ENCODE measurements at regions not wholly inside any gene's neighbourhood (a gene's known extent, or its start where the extent isn't known, plus 50 kb on each side); places are given as distances from the start of the nearest gene placed in this dataset.

DNA sequence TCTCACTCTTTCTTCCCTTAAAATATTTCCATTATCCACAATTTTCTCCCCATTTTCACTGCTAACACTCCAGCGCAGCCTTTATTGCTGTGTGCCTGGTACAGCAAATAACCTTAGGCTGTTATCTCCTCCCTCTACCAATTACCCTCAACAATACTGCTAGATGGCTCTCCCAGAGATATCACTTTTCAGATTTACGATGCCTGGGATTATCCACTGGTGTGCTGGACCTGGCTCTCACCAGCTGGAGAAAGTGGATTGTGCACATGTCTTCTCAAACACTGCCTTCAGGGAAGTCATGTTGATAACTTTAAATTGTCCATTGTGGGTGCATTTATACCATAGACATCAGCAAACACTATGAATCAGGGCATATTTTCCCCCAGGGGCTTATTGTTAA is 101.9 kb upstream of the ADAMTS20 start:
- no peak overlapping the region for H3K4me3 ChIP-seq (replicated peaks in 1 of 4; ENCODE audit: control extremely low read depth in 1 of 4, insufficient read depth in 1 of 4, low read depth in 3 of 4, low read length in 4 of 4)
- no peak overlapping the region for H3K9ac ChIP-seq (ENCODE audit: insufficient read depth, low read length)
- H2AFZ ChIP-seq (ENCODE audit: low read length): no peak overlapping the region
- TF ChIP-seq, protein P1, sequence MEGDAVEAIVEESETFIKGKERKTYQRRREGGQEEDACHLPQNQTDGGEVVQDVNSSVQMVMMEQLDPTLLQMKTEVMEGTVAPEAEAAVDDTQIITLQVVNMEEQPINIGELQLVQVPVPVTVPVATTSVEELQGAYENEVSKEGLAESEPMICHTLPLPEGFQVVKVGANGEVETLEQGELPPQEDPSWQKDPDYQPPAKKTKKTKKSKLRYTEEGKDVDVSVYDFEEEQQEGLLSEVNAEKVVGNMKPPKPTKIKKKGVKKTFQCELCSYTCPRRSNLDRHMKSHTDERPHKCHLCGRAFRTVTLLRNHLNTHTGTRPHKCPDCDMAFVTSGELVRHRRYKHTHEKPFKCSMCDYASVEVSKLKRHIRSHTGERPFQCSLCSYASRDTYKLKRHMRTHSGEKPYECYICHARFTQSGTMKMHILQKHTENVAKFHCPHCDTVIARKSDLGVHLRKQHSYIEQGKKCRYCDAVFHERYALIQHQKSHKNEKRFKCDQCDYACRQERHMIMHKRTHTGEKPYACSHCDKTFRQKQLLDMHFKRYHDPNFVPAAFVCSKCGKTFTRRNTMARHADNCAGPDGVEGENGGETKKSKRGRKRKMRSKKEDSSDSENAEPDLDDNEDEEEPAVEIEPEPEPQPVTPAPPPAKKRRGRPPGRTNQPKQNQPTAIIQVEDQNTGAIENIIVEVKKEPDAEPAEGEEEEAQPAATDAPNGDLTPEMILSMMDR (conservative IDR thresholded peaks at IDR 0.05 in 1 of 2, IDR thresholded peaks at IDR 0.05 in 1 of 2; ENCODE audit: low read depth in 1 of 2, low read length in 2 of 2): no peak
- no peak for TF ChIP-seq EZH2 (IDR thresholded peaks at IDR 0.05; ENCODE audit: low read length, missing control alignments)
- DNase-seq (ENCODE audit: low read depth in 2 of 2): no peak
- no peaks in the 10 kb centered on the region for H3K9me3 ChIP-seq (ENCODE audit: control insufficient read depth, insufficient read depth, low read depth, low read length)
- no peaks in the 10 kb centered on the region for H4K20me1 ChIP-seq (ENCODE audit: control insufficient read depth, extremely low read depth, insufficient read depth, low read length)
- H3K27ac ChIP-seq (ENCODE audit: insufficient read depth, low read length): no peak overlapping the region
- H3K27me3 ChIP-seq (ENCODE audit: control insufficient read depth, insufficient read depth, low read length): no peaks in the 10 kb centered on the region
- H3K36me3 ChIP-seq (ENCODE audit: control insufficient read depth, insufficient read depth, low read length): no peaks in the 10 kb centered on the region
- H3K79me2 ChIP-seq (ENCODE audit: control insufficient read depth, insufficient read depth, low read length): no peaks in the 10 kb centered on the region
- no peaks in the 10 kb centered on the region for H3K4me1 ChIP-seq (ENCODE audit: control insufficient read depth, extremely low read depth, insufficient read depth, low read length)
- no peak overlapping the region for H3K4me2 ChIP-seq (ENCODE audit: extremely low read depth, insufficient read depth, low read length)

- Histone ChIP-seq H3K27me3 (ENCODE audit: control insufficient read depth, insufficient read depth, low read length) (no peaks in the 10 kb centered on the region), H3K27ac (ENCODE audit: insufficient read depth, low read length) (no peak overlapping the region), H3K4me3 (replicated peaks in 1 of 4; ENCODE audit: control extremely low read depth in 1 of 4, insufficient read depth in 1 of 4, low read depth in 3 of 4, low read length in 4 of 4) (no peak overlapping the region), H3K4me1 (ENCODE audit: control insufficient read depth, extremely low read depth, insufficient read depth, low read length) (no peaks in the 10 kb centered on the region), H4K20me1 (ENCODE audit: control insufficient read depth, extremely low read depth, insufficient read depth, low read length) (no peaks in the 10 kb centered on the region), H3K4me2 (ENCODE audit: extremely low read depth, insufficient read depth, low read length) (no peak overlapping the region), H3K36me3 (ENCODE audit: control insufficient read depth, insufficient read depth, low read length) (no peaks in the 10 kb centered on the region), H3K9me3 (ENCODE audit: control insufficient read depth, insufficient read depth, low read depth, low read length) (no peaks in the 10 kb centered on the region), H3K9ac (ENCODE audit: insufficient read depth, low read length) (no peak overlapping the region), H2AFZ (ENCODE audit: low read length) (no peak overlapping the region), H3K79me2 (ENCODE audit: control insufficient read depth, insufficient read depth, low read length) (no peaks in the 10 kb centered on the region)
- TF ChIP-seq EZH2 (IDR thresholded peaks at IDR 0.05; ENCODE audit: low read length, missing control alignments): no peak
- TF ChIP-seq, protein P1 (conservative IDR thresholded peaks at IDR 0.05 in 1 of 2, IDR thresholded peaks at IDR 0.05 in 1 of 2; ENCODE audit: low read depth in 1 of 2, low read length in 2 of 2): no peak
- DNase-seq (ENCODE audit: low read depth in 2 of 2): no peak
Observed at GRCh38 chr12:43653289-43653915, 101.4 kb upstream of the ADAMTS20 start.

- DNase-seq (ENCODE audit: low read depth in 2 of 2): no peak
- no peak overlapping the region for H3K27ac ChIP-seq (ENCODE audit: insufficient read depth, low read length)
- no peak overlapping the region for H3K9ac ChIP-seq (ENCODE audit: insufficient read depth, low read length)
- no peak for TF ChIP-seq EZH2 (IDR thresholded peaks at IDR 0.05; ENCODE audit: low read length, missing control alignments)
- TF ChIP-seq, protein P1 (conservative IDR thresholded peaks at IDR 0.05 in 1 of 2, IDR thresholded peaks at IDR 0.05 in 1 of 2; ENCODE audit: low read depth in 1 of 2, low read length in 2 of 2): no peak
- H3K79me2 ChIP-seq (ENCODE audit: control insufficient read depth, insufficient read depth, low read length): no peaks in the 10 kb centered on the region
- H4K20me1 ChIP-seq (ENCODE audit: control insufficient read depth, extremely low read depth, insufficient read depth, low read length): no peaks in the 10 kb centered on the region
- H3K4me1 ChIP-seq (ENCODE audit: control insufficient read depth, extremely low read depth, insufficient read depth, low read length): no peaks in the 10 kb centered on the region
- no peaks in the 10 kb centered on the region for H3K36me3 ChIP-seq (ENCODE audit: control insufficient read depth, insufficient read depth, low read length)
- H3K4me3 ChIP-seq (replicated peaks in 1 of 4; ENCODE audit: control extremely low read depth in 1 of 4, insufficient read depth in 1 of 4, low read depth in 3 of 4, low read length in 4 of 4): no peak overlapping the region
- no peak overlapping the region for H3K4me2 ChIP-seq (ENCODE audit: extremely low read depth, insufficient read depth, low read length)
- no peaks in the 10 kb centered on the region for H3K9me3 ChIP-seq (ENCODE audit: control insufficient read depth, insufficient read depth, low read depth, low read length)
- no peaks in the 10 kb centered on the region for H3K27me3 ChIP-seq (ENCODE audit: control insufficient read depth, insufficient read depth, low read length)
- H2AFZ ChIP-seq (ENCODE audit: low read length): no peak overlapping the region
Observed at GRCh38 chr12:43648636-43649035, 96.6 kb upstream of the ADAMTS20 start.
